Right renal cortex interstitium (tissue), 3 donors: ENCODE measurements at regions not wholly inside any gene's neighbourhood (a gene's known extent, or its start where the extent isn't known, plus 50 kb on each side); places are given as distances from the start of the nearest gene placed in this dataset.

Experiments
- DNase-seq, 3 donors: peaks; one replicate each; pipeline ENCODE4 v3.0.0-alpha.2; 2013; ENCODE audit warnings: low read depth in 3 of 3, low spot score in 2 of 3

DNA sequence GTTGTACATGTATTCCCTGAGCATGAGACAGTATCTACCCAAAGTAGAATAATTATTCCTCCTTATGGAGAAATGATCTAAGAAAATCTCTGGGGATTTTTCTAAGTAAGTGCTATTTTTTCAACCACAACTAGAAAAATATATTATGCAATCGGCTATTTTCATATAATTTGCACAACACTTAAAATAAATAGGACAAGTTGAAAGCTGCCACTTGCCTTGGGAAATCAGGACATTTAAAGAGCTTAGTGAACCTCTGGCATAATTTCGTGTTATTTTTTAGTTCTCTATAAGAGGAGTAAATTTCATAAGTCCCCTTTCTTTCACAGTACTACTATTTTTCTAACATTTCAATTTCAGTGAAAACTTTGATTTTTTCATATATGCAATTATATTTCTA is 672.1 kb downstream of the OTOL1 start:
- no peak for DNase-seq

DNA sequence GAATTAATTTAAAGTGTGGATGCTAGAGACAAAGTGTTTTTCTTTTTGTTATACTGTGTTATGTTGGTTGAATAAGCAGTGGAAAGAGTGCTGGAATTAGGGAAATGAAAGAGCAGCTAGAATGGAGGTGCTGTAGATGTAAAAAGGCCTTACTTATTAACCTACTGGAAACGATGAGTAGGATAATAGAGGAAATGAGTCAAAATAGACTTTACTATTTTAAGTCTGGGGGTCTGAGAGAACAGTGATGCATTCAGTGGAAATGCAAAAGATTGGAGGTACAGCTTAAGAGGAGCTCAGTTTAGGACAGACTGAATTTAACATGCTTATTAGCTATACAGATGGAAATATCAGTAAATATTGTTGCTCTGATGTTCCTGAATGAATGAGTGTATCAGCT is 674.0 kb downstream of the OTOL1 start:
- DNase-seq = no peak

DNA sequence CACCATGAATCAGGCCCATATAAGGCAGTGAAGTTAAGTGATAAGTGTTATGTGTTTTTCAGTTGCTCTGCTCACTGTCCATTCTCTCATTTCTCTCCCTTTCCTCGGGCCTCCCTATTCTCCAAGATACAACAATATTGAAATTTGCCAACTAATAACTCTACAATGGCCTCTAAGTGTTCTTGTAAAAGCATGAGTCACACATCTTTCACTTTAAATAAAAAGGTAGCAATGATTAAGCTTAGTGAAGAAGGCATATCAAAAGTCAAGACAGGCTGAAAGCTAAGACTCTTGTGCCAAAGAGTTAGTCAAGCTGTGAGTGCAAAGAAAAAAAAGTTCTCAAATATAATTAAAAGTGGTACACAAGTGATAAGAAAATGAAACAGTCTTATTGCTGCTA is 675.4 kb downstream of the OTOL1 start:
- DNase-seq = no peak

DNA sequence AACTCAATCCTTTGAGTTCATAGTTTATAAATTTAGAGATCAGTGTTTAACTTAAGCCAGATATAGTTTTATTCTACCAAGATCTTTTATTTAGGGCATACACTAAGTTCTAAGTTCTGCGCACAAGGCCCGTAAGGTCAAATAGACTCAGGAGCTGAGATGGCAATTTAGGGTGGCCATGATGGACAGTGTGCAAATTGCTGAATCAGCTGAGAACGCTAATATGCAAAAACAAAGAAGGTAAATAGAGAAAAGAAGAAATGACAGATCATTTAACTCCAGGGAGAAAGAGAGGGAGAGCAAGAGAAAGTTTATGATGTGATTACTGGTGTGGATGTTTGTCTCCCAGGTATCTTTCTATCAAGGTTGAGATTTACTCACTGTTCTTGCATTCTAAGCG is 678.5 kb downstream of the OTOL1 start:
- DNase-seq = no peak

DNA sequence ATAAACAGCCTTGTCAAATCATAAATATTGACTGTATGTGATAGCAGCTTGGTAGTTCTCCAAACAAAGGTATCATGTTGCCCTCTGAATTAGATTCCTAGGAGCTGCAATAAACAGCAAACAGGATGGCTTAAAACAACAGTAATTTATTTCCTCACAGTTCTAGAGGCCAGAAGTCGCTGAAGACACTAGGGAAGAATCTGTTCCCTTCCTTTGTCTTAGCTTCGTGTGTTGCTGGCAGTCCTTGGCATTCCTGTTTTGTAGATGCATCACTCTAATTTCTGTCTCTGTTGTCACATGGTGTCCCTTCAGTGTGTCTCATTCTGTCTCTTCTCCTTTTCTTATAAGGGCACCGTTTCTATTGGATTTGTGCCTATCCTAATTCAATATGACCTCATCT is 679.3 kb downstream of the OTOL1 start:
- no peak for DNase-seq

DNA sequence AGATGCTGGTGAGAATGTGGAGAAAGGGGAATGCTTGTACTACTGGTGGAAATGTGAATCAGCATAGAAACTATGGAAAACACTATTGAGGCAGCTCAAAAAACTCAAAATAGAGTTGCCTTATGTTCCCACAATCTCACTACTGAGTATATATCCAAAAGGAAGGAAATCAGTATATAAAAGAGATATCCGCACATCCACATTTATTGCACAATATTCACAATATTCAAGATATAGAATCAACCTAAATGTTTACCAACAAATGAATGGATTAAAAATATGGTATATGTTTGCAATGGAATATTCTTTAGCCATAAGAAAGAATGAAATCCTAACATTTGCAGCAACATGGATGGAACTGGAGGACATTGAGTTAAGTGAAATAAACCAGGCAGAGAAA is 686.8 kb downstream of the OTOL1 start:
- no peak for DNase-seq

DNA sequence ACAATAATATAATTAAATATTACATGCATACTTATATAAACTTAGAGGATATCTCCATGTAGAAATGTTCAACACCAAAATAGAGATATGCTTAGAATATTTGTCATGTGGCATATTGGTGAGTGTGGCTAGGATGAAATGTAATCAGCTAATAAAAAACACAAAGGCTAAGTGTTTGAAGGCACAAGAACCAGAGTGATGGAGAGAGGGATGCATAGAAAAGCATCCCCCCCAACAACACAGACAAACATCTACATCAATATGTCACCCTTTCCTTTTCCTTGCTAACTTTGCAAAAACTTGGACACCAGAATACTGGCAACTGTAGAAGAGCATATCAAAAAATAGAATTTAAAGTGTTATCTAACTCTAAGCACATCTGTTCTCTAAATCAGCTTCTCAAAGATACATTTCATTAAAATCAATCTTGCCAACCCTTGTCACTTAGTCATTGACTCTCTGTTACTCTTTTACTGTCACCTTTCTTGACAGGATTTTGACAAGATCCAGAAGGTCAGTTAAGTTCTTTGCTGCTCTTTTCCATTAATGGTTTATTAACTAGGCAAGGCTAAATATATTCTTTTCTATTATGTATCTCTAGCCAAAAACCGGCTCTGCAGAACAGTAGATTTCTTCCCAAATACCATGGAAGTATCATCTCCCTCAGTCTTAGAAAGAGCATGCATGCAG is 695.9 kb downstream of the OTOL1 start:
- no peak for DNase-seq

DNA sequence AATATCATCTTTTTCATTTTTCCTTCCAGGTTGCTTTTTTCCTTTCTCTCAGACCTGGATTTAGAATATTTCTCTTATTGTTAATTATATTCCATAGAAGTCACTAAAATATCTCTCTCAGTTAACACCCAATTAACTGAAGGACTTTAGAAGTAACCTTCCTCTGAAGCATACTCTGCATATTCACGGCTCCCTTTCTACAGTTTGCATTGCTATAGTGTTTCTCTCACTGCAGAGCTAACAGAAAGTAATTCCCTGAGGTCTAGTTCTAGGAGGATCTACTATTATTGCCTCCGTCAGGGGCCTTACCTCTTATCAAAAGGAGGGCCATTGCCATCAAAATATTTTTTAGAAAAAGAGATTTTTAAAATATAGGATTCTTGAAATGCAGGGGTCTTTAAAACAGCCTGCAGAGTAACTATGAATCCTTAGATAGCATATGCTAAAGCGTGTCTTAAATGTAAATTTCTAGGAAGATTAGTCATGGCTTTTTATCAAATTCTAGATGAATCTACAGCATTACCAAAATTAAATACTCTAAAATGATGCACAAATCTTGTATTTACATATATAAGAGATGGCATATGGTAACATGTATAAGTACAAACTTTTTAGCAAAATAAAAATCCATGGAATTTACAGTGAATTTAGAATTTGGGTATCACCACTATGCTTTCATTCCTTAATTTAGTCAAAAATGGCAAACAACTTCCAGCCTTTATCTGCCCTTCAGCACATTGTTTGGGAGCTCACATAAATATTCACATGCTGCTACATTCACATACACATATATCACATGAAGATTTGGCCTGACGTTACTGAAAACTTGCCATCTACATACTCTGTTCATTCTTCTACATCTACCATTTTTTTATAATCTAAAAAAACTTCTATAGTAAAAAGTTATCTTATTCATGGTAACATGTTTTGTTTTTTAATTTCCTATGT is 696.8 kb downstream of the OTOL1 start:
- DNase-seq = no peak

DNA sequence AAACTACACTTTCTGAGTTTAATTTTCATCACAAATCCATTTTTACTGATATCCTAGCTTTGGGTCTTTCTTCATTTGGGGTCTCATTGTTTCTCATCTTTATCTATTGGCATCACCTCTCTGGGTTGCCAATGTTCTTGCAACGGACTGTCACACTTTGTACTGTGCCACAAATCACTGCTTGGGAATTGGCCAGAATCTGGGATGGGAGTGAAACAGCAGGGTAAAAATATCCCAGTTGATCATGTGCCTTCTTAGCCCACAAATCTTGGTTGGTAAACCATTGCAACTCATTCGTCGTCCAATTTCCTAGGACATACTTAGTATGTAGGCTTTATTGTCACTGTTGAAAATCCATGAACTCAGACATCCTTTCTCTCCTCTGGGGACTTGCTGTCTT is 698.5 kb downstream of the OTOL1 start:
- DNase-seq = no peak

DNA sequence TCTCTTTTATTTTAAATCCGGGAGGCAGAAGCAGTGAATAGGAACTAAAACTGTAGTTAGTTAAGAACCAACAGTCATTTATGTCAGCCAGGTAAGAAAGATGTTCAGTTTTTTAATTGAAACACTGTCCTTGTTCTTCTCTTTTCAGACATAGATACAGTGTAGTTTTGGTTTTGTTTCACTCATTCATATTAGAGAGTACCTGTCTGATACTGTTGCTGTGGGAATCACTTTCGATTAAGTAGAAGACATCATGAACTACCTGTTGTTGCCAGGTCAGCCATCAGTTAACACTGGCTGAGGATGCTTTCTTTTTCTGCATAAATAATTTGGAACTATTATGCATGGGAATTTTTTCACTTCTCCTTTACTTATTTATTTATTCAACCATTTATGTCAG is 700.4 kb downstream of the OTOL1 start:
- no peak for DNase-seq

DNA sequence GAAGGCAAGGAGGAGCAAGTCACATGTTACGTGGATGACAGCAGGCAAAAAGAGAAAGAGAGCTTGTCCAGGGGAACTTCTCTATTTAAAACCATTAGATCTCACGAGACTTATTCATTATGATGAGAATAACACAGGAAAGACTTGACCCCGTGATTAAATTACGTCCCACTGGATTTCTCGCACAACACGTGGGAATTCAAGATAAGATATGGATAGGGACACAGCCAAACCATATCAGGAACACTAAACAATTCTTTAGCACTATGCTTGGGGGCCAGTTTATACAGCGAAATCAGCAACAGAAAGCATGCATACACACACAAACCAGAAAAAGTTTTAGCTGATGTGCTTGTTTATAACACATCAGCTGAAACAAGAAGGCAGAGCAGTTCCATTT is 704.2 kb downstream of the OTOL1 start:
- no peak for DNase-seq

DNA sequence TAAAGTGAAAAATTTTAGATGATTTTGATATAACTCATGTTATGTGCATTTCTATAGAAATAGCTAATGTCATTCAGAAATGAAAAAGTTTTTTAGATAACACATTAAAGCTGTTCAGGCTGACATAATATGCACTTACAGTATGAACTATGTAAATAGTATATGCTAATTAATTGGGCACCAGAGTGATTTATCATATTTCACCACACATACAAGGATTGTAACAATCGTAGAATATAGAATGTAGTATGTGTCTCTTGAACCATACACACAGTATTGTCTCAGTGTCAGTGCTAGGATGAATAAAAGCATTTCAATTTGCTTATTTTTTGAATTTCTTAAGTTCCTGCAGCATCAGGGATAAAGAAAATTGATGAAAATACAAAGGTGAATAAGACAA is 710.0 kb downstream of the OTOL1 start:
- DNase-seq = no peak

DNA sequence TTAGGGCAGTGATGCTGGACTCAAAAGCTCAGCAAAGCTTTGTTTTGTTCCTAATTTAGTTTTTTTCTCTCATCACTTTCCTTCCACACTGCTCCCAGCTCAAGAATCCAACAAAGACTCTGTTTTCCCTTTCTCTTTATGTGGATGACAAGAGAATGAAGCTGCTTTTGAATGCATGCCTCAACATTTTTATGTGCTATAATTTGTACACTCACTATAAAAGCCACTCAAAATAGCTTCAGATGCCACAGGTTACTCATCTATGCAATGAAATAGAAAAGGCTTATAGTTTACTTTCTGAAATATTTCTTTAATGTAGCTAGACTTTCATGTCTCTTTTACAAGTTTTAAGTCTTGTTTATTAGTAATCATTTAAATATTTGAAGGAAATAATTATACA is 714.9 kb downstream of the OTOL1 start:
- DNase-seq = no peak

DNA sequence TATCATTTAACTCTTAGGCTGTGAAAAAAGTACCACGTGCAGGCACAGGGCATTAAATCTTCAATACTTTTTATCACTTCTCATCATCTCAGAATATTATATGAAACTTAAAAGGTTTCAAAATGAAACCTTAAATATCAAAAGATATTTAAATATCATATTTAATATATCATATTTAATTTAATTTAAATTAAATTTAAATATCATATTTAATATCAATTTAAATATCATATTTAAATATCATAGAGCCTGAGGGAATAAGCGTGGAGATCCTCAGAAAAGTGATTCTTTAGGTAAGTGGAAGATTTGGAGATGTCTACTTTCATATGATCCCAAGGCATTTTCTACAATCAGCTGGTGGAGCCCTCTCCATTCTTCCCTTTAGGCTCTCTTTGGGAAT is 716.6 kb downstream of the OTOL1 start:
- no peak for DNase-seq

DNA sequence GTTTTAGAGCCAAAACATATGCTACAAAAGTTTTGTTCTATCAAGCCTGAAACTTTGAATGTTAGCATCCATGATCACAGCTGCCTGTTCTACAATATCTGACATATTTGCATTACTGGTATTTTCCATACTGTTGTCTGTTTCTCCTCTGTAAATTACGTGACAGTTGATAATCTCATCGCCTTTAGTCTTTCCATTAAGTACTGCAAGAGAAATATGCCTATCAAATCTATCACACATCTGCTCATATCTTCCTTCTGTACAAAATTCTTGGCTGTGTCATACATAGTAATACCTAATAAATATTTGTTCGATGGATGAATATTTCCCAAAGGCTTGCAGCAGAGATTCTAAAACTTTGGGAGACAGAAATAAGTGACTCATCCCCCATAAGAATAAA is 717.3 kb downstream of the OTOL1 start:
- DNase-seq = no peak

DNA sequence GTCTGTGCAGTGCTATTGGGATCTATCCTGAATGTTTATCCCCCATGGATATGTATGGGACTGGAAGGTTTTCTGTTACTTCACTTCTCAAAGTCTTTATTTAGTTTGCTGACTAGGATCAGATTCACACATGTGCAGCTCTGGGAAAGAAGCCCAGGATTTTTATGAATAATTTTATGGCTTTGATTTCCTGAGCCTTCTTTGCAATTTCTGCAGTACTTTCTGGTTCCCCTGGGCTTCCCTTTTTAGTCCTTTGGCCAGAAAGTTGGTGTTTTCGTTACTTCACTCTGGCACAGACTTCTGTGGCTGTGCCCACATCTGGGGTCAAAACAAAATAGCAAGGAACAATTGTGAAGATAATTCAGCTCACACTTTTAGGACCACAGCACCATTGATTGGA is 721.0 kb downstream of the OTOL1 start:
- DNase-seq = no peak

DNA sequence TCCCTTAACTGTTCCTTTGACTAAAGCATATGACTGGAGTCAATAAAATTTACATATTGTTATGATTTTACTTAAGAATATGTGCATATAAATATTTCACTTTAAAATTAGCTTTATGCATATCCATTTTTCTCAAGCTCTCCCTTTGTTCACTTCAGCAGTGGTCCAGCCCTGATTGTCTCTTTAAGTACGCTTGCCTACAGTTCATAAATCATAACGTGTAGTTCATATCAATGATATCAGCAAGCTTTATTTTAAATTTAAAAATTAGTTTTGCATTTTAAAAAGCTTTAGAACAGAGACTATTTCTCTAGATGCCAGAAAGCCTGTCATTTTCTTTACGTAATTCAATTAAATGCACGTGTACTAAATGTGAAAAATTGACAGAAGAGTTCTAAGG is 721.9 kb downstream of the OTOL1 start:
- no peak for DNase-seq

DNA sequence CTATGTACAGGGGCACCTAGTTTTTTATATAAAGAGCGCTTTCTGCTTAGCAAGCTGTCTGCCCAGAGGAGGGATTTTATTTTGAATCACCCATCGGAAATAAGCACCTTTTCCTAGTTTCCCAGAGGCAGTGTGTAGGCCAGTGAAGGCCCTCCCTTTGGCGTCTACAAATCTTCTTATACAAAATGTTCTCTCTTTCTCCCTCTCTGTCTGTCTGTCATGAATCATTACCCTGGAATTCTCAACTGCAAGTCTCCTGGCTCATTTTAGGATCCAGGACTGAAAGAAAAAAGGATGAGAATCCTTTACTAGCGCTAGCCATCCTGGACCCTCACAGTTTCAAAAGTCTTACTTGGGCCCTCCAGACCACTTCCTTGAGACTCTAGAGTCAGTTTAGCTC is 728.1 kb downstream of the OTOL1 start:
- DNase-seq = no peak

DNA sequence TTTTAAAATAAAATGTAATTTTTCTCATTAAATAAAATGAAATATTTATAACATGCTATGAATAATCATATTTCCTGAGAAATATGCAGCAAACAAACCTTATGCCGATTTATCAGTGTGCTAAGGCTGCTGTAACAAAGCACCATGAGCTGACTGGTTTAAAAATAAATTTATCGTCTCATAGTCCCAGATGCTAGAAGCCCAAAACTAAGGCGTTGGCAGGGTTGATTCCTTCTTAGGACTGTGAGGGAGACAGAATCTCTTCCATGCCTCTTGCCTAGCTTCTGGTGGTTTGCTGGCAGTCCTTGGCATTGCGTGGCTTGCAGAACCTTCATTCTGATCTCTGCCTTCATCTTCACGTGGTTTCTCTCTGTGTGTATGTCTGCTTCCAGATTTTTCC is 740.3 kb downstream of the OTOL1 start:
- DNase-seq = no peak

DNA sequence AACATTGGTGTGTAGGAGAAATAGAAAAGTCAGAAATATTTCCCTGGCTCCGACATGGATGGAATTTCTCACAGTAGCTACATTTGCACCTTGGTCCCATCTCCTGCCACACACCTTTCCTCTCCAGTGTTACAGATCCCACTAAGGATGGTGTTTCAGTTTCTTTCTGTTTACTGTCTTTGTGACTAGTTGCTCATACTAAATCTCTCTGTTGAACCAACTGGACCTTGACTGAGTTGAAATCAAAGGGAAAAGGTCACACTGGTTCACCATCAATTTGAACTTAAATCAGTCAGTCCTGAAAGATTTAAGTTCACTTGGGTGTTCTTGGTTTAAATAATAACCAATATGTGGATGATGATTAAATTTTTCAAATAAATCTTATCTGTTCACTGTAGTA is 754.2 kb downstream of the OTOL1 start:
- DNase-seq = peak in 1 of 3 donors; percentile 0

DNA sequence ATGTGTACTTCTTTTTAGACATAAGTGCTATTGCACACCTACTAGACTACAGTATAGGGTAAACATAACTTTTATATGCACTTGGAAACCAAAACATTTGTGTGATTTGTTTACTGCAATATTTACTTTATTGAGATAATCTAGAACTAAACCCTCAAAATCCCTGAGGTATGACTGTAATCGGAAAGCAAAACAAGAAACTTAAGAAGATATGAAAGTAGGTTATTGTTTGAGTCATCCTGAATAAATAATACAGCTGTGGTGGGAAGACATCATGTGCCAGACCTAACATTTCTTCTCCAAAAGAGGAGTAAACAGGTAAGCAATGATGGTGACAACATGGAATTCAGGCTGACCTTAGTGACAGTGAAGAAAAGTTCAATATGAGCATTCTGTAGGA is 765.5 kb downstream of the OTOL1 start:
- no peak for DNase-seq

DNA sequence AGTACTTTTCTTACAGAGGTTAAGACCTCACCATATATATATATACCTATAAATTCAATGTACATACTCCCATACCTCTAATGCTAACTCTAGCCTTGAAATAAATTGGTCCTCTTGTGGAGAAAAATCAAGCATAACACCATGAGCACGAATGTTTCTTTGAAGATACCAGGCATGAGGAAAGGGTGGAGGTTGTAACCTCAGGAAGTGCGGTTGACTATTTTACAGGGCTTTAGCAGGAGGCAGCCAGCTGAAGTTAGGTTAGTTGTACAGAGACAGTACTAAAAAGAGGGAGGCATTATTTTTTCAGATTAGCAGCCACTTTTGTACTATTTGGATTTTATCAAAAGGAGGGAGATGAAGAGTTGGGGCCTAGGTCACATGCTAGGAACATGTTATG is 767.0 kb downstream of the OTOL1 start:
- DNase-seq = no peak
